Prostate gland (tissue), 2 donors: ENCODE measurements at regions not wholly inside any gene's neighbourhood (a gene's known extent, or its start where the extent isn't known, plus 50 kb on each side); places are given as distances from the start of the nearest gene placed in this dataset.

ENCODE experiments used
- CTCF ChIP-seq, 4 experiments: fragments of 200-600 bp in 2 of 4; fragments of 450-650 bp in 2 of 4; sonication (generic) in 2 of 4; IDR thresholded peaks; 1 replicate in 3 of 4; 2 replicates in 1 of 4; pipeline ENCODE4 v1.5.1; 2016 to 2019; ENCODE audit warnings: antibody characterized with exemption in 4 of 4, mild to moderate bottlenecking in 2 of 4, moderate library complexity in 2 of 4
- POLR2A ChIP-seq: fragments of 450-650 bp; IDR thresholded peaks from one replicate; pipeline ENCODE4 v1.6.1; 2016; ENCODE audit warnings: antibody characterized with exemption, mild to moderate bottlenecking
- POLR2AphosphoS5 ChIP-seq: sonication (generic); formaldehyde crosslinking; IDR thresholded peaks from one replicate; pipeline ENCODE4 v1.6.1; 2017; ENCODE audit warnings: antibody characterized with exemption

DNA sequence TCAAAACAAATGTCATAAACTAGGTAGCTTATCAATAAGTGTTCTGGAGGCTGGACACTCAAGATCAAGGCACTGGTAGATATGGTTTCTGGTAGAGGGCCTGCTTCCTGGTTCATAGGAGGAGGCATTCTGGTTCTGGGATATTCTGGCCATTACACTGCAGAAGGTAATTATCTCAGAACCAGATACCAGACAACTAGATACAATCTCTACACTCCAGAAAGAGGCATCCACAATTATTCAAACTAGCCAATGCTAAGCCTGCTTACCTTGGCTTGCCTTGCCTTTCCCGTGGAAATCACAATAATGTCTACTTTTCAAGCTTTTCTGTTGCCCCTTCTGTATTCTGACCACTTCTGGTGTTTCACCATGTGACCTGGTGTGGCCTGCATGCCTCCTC, 785.2 kb upstream of the GYPC start:
- no peak for TF ChIP-seq CTCF (IDR thresholded peaks at IDR 0.05)
- no peak for TF ChIP-seq POLR2A
- TF ChIP-seq POLR2AphosphoS5 = no peak
